NCI-H1436 (cell line): ENCODE measurements at regions not wholly inside any gene's neighbourhood (a gene's known extent, or its start where the extent isn't known, plus 50 kb on each side); places are given as distances from the start of the nearest gene placed in this dataset.
A peak's percentile ranks its signal among the peaks of the same experiment; 100 is the strongest.
"Not testable (repeated sequence)": the region's sequence is repeated elsewhere in the genome, so short reads cannot be mapped to it uniquely, and the experiment has no call there.

Experiments
- DNase-seq: peaks from one replicate; lab custom pipeline; 2025; lab: John Stamatoyannopoulos, UW

GRCh38 chr6:170017603-170018320, 266.3 kb downstream of the ERMARD start:
- DNase-seq: no peak

- DNase-seq: no peak
Measured at GRCh38 chr6:170013815-170014214, 262.4 kb downstream of the ERMARD start.

- no peak for DNase-seq
Measured at GRCh38 chr6:170012037-170012330, 260.6 kb downstream of the ERMARD start.

GRCh38 chr6:170011204-170012036, 260.0 kb downstream of the ERMARD start:
- DNase-seq: no peak

- DNase-seq: no peak
Measured at GRCh38 chr6:170010665-170011203, 259.3 kb downstream of the ERMARD start.

- DNase-seq: no peak
Measured at GRCh38 chr6:170008294-170008785, 256.9 kb downstream of the ERMARD start.

- DNase-seq: peak; percentile 11
Measured at GRCh38 chr6:170007468-170008293, 256.3 kb downstream of the ERMARD start.

GRCh38 chr6:170006900-170007467, 255.6 kb downstream of the ERMARD start:
- DNase-seq: peak; percentile 21

GRCh38 chr6:170006071-170006899, 254.9 kb downstream of the ERMARD start:
- DNase-seq: no peak

GRCh38 chr6:170005665-170006064, 254.2 kb downstream of the ERMARD start:
- no peak for DNase-seq

GRCh38 chr6:170004585-170005210, 253.3 kb downstream of the ERMARD start:
- no peak for DNase-seq

GRCh38 chr6:170003451-170004160, 252.2 kb downstream of the ERMARD start:
- no peak for DNase-seq

- no peak for DNase-seq
Measured at GRCh38 chr6:170003027-170003426, 251.6 kb downstream of the ERMARD start.

- not testable (repeated sequence) for DNase-seq
Measured at GRCh38 chr6:170001782-170002181, 250.4 kb downstream of the ERMARD start.

GRCh38 chr6:170000071-170000843, 248.8 kb downstream of the ERMARD start:
- DNase-seq: no peak

- DNase-seq: no peak
Measured at GRCh38 chr6:169999367-169999766, 247.9 kb downstream of the ERMARD start.

GRCh38 chr6:169998457-169998856, 247.0 kb downstream of the ERMARD start:
- DNase-seq: no peak

- no peak for DNase-seq
Measured at GRCh38 chr6:169997930-169998218, 246.5 kb downstream of the ERMARD start.
